A673 (cell line): ENCODE measurements at regions not wholly inside any gene's neighbourhood (a gene's known extent, or its start where the extent isn't known, plus 50 kb on each side); places are given as distances from the start of the nearest gene placed in this dataset.

Experiments used
- CTCF ChIP-seq: fragments of 300-800, 200-600 bp; sonication (generic); conservative IDR thresholded peaks from 2 replicates; pipeline ENCODE4 v1.5.1; 2017; ENCODE audit warnings: low read depth, mild to moderate bottlenecking, antibody characterized with exemption, low read length, moderate library complexity, mixed read lengths
- EZH2 ChIP-seq: fragments of 200-600 bp; sonication (generic); IDR thresholded peaks from 2 replicates; pipeline ENCODE4 v1.6.1; 2017; ENCODE audit warnings: borderline replicate concordance, low read depth, mild to moderate bottlenecking, mixed read lengths, antibody characterized with exemption, low read length; ENCODE audit not compliant: poor library complexity, severe bottlenecking

GRCh38 chr14:53567236-53567780, 389.3 kb downstream of the BMP4 start:
- TF ChIP-seq CTCF, result no peak
- no peak for TF ChIP-seq EZH2
